Nucleus accumbens (tissue), 56 donors: ENCODE measurements at regions not wholly inside any gene's neighbourhood (a gene's known extent, or its start where the extent isn't known, plus 50 kb on each side); places are given as distances from the start of the nearest gene placed in this dataset.
A peak's percentile ranks its signal among the peaks of the same experiment; 100 is the strongest.

Experiments used
- DNase-seq, 56 donors: peaks; one replicate each; lab custom pipeline; 2025; lab: John Stamatoyannopoulos, UW

- no peak for DNase-seq
Measured at GRCh38 chr18:66156946-66157687, 406.3 kb downstream of the CDH7 start.

GRCh38 chr18:66150650-66151049 lies 399.8 kb downstream of the CDH7 start:
- DNase-seq: no peak

GRCh38 chr18:66143029-66143428 lies 392.2 kb downstream of the CDH7 start:
- no peak for DNase-seq

- no peak for DNase-seq
Measured at GRCh38 chr18:66141716-66142115, 390.9 kb downstream of the CDH7 start.

GRCh38 chr18:66138642-66139041 lies 387.8 kb downstream of the CDH7 start:
- DNase-seq: no peak

- no peak for DNase-seq
Measured at GRCh38 chr18:66136039-66136438, 385.2 kb downstream of the CDH7 start.

GRCh38 chr18:66129248-66129647 lies 378.4 kb downstream of the CDH7 start:
- DNase-seq: no peak

- DNase-seq: no peak
Measured at GRCh38 chr18:66126266-66126665, 375.5 kb downstream of the CDH7 start.

GRCh38 chr18:66124394-66124793 lies 373.6 kb downstream of the CDH7 start:
- DNase-seq: no peak

GRCh38 chr18:66119347-66119746 lies 368.5 kb downstream of the CDH7 start:
- no peak for DNase-seq

GRCh38 chr18:66111018-66111417 lies 360.2 kb downstream of the CDH7 start:
- no peak for DNase-seq

- DNase-seq: no peak
Measured at GRCh38 chr18:66110607-66111006, 359.8 kb downstream of the CDH7 start.

- no peak for DNase-seq
Measured at GRCh38 chr18:66109981-66110380, 359.2 kb downstream of the CDH7 start.

GRCh38 chr18:66107546-66107945 lies 356.7 kb downstream of the CDH7 start:
- DNase-seq: no peak

GRCh38 chr18:66105016-66105415 lies 354.2 kb downstream of the CDH7 start:
- DNase-seq: no peak

GRCh38 chr18:66103550-66103949 lies 352.7 kb downstream of the CDH7 start:
- no peak for DNase-seq

GRCh38 chr18:66083078-66083477 lies 332.3 kb downstream of the CDH7 start:
- no peak for DNase-seq

- no peak for DNase-seq
Measured at GRCh38 chr18:66078925-66079800, 328.4 kb downstream of the CDH7 start.

- peak in 2 of 56 donors; percentile 11 to 12 for DNase-seq
Measured at GRCh38 chr18:66077066-66077465, 326.3 kb downstream of the CDH7 start.

GRCh38 chr18:66066191-66066590 lies 315.4 kb downstream of the CDH7 start:
- DNase-seq: no peak

- DNase-seq: no peak
Measured at GRCh38 chr18:66048406-66048805, 297.6 kb downstream of the CDH7 start.
